SU-DHL-6 (cell line): ENCODE measurements at regions not wholly inside any gene's neighbourhood (a gene's known extent, or its start where the extent isn't known, plus 50 kb on each side); places are given as distances from the start of the nearest gene placed in this dataset.

Experiments
- EZH2phosphoT487 ChIP-seq: fragments of 200-600 bp; sonication (generic), shearing (Covaris generic); conservative IDR thresholded peaks from 2 replicates; pipeline ENCODE4 v1.6.1; 2018; ENCODE audit warnings: mild to moderate bottlenecking, antibody characterized with exemption, low read length, moderate library complexity, mixed read lengths
- TF ChIP-seq, protein P1 (sequence below): fragments of 200-600 bp; sonication (generic); IDR thresholded peaks from one replicate; pipeline ENCODE4 v1.5.1; 2017; ENCODE audit warnings: antibody characterized with exemption, mild to moderate bottlenecking, low read length, moderate library complexity; ENCODE audit not compliant: insufficient read depth, poor library complexity, severe bottlenecking

DNA sequence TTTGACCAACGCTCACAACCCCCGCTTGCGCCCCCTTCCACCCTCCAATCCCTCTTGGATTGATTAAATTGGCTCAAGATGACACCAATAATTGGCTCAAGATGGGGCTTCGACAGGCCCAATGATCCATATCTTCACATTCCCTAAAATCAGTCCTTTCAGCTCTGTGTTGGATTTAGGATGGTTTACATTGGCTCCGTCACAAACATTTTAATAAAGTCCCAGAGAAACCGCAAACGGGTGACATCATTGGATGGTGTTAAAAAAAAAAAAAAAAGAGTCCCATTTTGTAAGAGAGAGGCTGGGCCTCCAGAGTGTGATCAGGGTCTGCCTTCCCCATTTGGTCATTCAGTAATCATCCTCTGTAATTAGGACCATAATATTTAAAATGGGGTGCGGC, 113.4 kb upstream of the MRPS22 start:
- TF ChIP-seq, protein P1, sequence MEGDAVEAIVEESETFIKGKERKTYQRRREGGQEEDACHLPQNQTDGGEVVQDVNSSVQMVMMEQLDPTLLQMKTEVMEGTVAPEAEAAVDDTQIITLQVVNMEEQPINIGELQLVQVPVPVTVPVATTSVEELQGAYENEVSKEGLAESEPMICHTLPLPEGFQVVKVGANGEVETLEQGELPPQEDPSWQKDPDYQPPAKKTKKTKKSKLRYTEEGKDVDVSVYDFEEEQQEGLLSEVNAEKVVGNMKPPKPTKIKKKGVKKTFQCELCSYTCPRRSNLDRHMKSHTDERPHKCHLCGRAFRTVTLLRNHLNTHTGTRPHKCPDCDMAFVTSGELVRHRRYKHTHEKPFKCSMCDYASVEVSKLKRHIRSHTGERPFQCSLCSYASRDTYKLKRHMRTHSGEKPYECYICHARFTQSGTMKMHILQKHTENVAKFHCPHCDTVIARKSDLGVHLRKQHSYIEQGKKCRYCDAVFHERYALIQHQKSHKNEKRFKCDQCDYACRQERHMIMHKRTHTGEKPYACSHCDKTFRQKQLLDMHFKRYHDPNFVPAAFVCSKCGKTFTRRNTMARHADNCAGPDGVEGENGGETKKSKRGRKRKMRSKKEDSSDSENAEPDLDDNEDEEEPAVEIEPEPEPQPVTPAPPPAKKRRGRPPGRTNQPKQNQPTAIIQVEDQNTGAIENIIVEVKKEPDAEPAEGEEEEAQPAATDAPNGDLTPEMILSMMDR: no peak
- TF ChIP-seq EZH2phosphoT487: no peak
